ENCODE measurements at regions not wholly inside any gene's neighbourhood (a gene's known extent, or its start where the extent isn't known, plus 50 kb on each side); places are given as distances from the start of the nearest gene placed in this dataset.

GRCh38 chr2:106041150-106041549, 153.0 kb downstream of the UXS1 start:
- no peak for DNase-seq

GRCh38 chr2:106039634-106040315, 154.3 kb downstream of the UXS1 start:
- no peak for DNase-seq

- DNase-seq, result peak; percentile 44
Observed at GRCh38 chr2:106038601-106039375, 155.3 kb downstream of the UXS1 start.

- no peak for DNase-seq
Observed at GRCh38 chr2:106037932-106038331, 156.2 kb downstream of the UXS1 start.

GRCh38 chr2:106037262-106037661, 156.8 kb downstream of the UXS1 start:
- no peak for DNase-seq

- DNase-seq, result no peak
Observed at GRCh38 chr2:106034325-106034724, 159.8 kb downstream of the UXS1 start.

- DNase-seq, result no peak
Observed at GRCh38 chr2:106032676-106033075, 161.4 kb downstream of the UXS1 start.

- no peak for DNase-seq
Observed at GRCh38 chr2:106030287-106031268, 163.5 kb downstream of the UXS1 start.

GRCh38 chr2:106028192-106028591, 165.9 kb downstream of the UXS1 start:
- no peak for DNase-seq

- DNase-seq, result no peak
Observed at GRCh38 chr2:106026271-106027190, 167.6 kb downstream of the UXS1 start.

- no peak for DNase-seq
Observed at GRCh38 chr2:106025796-106026195, 168.3 kb downstream of the UXS1 start.

GRCh38 chr2:106021662-106022028, 172.5 kb downstream of the UXS1 start:
- DNase-seq, result no peak

- no peak for DNase-seq
Observed at GRCh38 chr2:106020821-106021661, 173.1 kb downstream of the UXS1 start.

- no peak for DNase-seq
Observed at GRCh38 chr2:106020032-106020431, 174.1 kb downstream of the UXS1 start.

- DNase-seq, result no peak
Observed at GRCh38 chr2:106018141-106018540, 176.0 kb downstream of the UXS1 start.

GRCh38 chr2:106012591-106013347, 181.3 kb downstream of the UXS1 start:
- no peak for DNase-seq

GRCh38 chr2:106012001-106012590, 182.0 kb downstream of the UXS1 start:
- DNase-seq, result no peak

- no peak for DNase-seq
Observed at GRCh38 chr2:106011380-106011779, 182.7 kb downstream of the UXS1 start.

GRCh38 chr2:106010818-106011355, 183.2 kb downstream of the UXS1 start:
- DNase-seq, result no peak

GRCh38 chr2:106009096-106009495, 185.0 kb downstream of the UXS1 start:
- no peak for DNase-seq

Measured in RPMI8226 (cell line).